ENCODE measurements at regions not wholly inside any gene's neighbourhood (a gene's known extent, or its start where the extent isn't known, plus 50 kb on each side); places are given as distances from the start of the nearest gene placed in this dataset.

DNA sequence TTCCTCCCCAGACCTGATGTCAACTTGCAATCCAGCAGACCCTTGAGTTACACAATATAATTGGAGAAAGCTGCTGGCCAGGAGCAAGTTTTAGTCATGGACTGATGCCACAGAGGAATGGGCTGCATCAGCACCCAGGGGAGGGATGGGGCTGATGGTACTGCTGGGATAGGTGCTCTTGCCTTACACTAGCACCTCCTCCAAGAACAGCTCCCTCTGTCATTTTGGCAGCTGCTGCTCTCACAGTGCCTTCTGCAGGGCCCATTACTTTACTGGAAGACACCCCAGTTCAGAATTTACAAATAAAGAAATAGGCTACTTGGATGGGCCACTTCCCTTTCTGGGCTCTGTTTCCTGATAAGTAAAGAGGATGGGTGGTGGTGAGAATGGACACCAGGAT is 85.3 kb upstream of the RORA start:
- Histone ChIP-seq H3K4me1 (ENCODE audit: control insufficient read depth in 1 of 2, insufficient read depth in 2 of 2, low read length in 2 of 2) (no peaks in the 10 kb centered on the region), H3K27ac (ENCODE audit: low read depth, low read length) (no peak overlapping the region), H3K36me3 (ENCODE audit: control insufficient read depth in 1 of 2, insufficient read depth in 2 of 2, low read length in 2 of 2) (no peaks in the 10 kb centered on the region), H2BK12ac (ENCODE audit: low read length) (no peak overlapping the region), H4K8ac (ENCODE audit: low read depth, low read length) (no peak overlapping the region), H3K9me3 (ENCODE audit: insufficient read depth, low read depth, low read length) (no peaks in the 10 kb centered on the region), H3K4ac (ENCODE audit: low read depth, low read length) (no peak overlapping the region), H3K4me2 (ENCODE audit: low read length) (no peak overlapping the region), H3K79me1 (ENCODE audit: low read length) (no peaks in the 10 kb centered on the region), H2BK5ac (ENCODE audit: low read depth, low read length, poor library complexity) (no peak overlapping the region), H4K12ac (ENCODE audit: low read depth, low read length) (no peak overlapping the region), H4K91ac (ENCODE audit: low read depth, low read length) (no peak overlapping the region), H2AFZ (ENCODE audit: insufficient read depth, low read length, poor library complexity) (no peak overlapping the region), H2BK120ac (ENCODE audit: insufficient read depth, low read length, poor library complexity) (no peak overlapping the region), H3K18ac (ENCODE audit: low read length) (no peak overlapping the region), H3K14ac (ENCODE audit: low read length) (no peak overlapping the region), H3K9ac (ENCODE audit: low read length) (no peak overlapping the region), H3K23ac (ENCODE audit: low read length) (no peak overlapping the region), H3K79me2 (ENCODE audit: control insufficient read depth, insufficient read depth, low read length, poor library complexity) (no peaks in the 10 kb centered on the region), H3K4me3 (ENCODE audit: low read depth, low read length) (no peak overlapping the region), H2AK5ac (ENCODE audit: low read length) (no peak overlapping the region), H3K27me3 (ENCODE audit: insufficient read depth, low read length) (no peaks in the 10 kb centered on the region)
- DNase-seq, result no peak

DNA sequence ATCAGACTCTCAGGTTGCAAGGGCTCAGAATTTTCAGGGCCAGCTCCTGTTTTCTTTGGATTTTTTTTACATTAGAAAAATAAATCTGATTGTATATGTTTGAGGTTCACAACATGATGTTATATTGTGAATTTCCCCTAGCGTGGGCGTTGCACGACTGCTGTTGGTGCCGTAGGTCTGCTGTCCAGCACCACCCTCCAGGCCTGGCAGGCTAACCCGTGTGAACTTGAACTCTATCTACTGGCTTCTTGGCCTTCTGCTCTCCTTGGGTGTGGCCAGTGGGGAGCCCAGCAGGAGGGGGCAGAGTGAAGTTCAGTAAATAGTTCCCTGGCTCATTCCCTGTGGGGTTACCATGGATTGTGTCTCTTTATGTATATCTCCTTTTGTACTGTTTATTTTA is 80.5 kb upstream of the RORA start:
- H2AFZ ChIP-seq (ENCODE audit: insufficient read depth, low read length, poor library complexity), result no peak overlapping the region
- no CpG with 5 or more reads among the region's 5 CpGs for WGBS (ENCODE audit: extremely low coverage, insufficient coverage, insufficient read length)

DNA sequence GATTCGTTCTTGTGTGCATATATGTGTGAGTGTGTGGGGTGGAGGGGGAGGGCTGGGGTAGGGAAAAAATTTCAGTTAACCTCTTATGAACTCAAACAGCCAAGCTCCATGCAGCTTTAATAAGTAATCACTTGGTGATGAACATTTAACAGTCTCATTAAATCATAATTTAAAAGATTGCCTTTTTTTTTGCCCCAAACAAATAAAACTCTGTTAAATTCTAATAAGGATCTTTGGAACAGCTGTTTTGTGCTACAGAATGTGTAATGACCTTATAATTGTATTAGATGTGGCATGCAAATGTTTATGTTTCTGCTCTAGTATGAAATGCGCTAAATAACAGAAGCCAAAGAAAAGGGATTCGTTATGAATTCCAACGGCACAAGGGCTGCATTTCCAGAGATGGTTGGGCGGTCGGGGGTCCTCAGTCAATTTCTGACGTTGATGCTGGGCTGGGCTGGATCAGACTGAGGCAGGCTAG is 80.0 kb upstream of the RORA start:
- no peak overlapping the region for H3K18ac ChIP-seq (ENCODE audit: low read length)
- no peak overlapping the region for H3K4me2 ChIP-seq (ENCODE audit: low read length)
- no peak overlapping the region for H3K4ac ChIP-seq (ENCODE audit: low read depth, low read length)
- no peak overlapping the region for H3K23ac ChIP-seq (ENCODE audit: low read length)
- 100% methylated on average over 1 of the region's 7 CpGs for WGBS (ENCODE audit: extremely low coverage, insufficient coverage, insufficient read length)
- no peaks in the 10 kb centered on the region for H3K36me3 ChIP-seq (ENCODE audit: control insufficient read depth in 1 of 2, insufficient read depth in 2 of 2, low read length in 2 of 2)
- no peak overlapping the region for H4K91ac ChIP-seq (ENCODE audit: low read depth, low read length)
- H3K9me3 ChIP-seq (ENCODE audit: insufficient read depth, low read depth, low read length), result no peaks in the 10 kb centered on the region
- no peak overlapping the region for H2AFZ ChIP-seq (ENCODE audit: insufficient read depth, low read length, poor library complexity)
- no peaks in the 10 kb centered on the region for H3K27me3 ChIP-seq (ENCODE audit: insufficient read depth, low read length)
- no peak overlapping the region for H2AK5ac ChIP-seq (ENCODE audit: low read length)
- no peak overlapping the region for H3K4me3 ChIP-seq (ENCODE audit: low read depth, low read length)
- no peak overlapping the region for H2BK12ac ChIP-seq (ENCODE audit: low read length)
- no peaks in the 10 kb centered on the region for H3K79me1 ChIP-seq (ENCODE audit: low read length)
- DNase-seq, result no peak
- no peak overlapping the region for H3K14ac ChIP-seq (ENCODE audit: low read length)
- H3K27ac ChIP-seq (ENCODE audit: low read depth, low read length), result no peak overlapping the region
- no peak overlapping the region for H2BK5ac ChIP-seq (ENCODE audit: low read depth, low read length, poor library complexity)
- H3K9ac ChIP-seq (ENCODE audit: low read length), result no peak overlapping the region
- no peaks in the 10 kb centered on the region for H3K79me2 ChIP-seq (ENCODE audit: control insufficient read depth, insufficient read depth, low read length, poor library complexity)
- no peak overlapping the region for H4K8ac ChIP-seq (ENCODE audit: low read depth, low read length)
- H3K4me1 ChIP-seq (ENCODE audit: control insufficient read depth in 1 of 2, insufficient read depth in 2 of 2, low read length in 2 of 2), result no peaks in the 10 kb centered on the region
- H4K12ac ChIP-seq (ENCODE audit: low read depth, low read length), result no peak overlapping the region
- H2BK120ac ChIP-seq (ENCODE audit: insufficient read depth, low read length, poor library complexity), result no peak overlapping the region

More for the DNA sequence above, 80.5 kb upstream of the RORA start:
- Histone ChIP-seq H3K18ac (ENCODE audit: low read length) (no peak overlapping the region), H4K8ac (ENCODE audit: low read depth, low read length) (no peak overlapping the region), H3K79me2 (ENCODE audit: control insufficient read depth, insufficient read depth, low read length, poor library complexity) (no peaks in the 10 kb centered on the region), H3K27me3 (ENCODE audit: insufficient read depth, low read length) (no peaks in the 10 kb centered on the region), H2BK5ac (ENCODE audit: low read depth, low read length, poor library complexity) (no peak overlapping the region), H3K4ac (ENCODE audit: low read depth, low read length) (no peak overlapping the region), H2AK5ac (ENCODE audit: low read length) (no peak overlapping the region), H3K36me3 (ENCODE audit: control insufficient read depth in 1 of 2, insufficient read depth in 2 of 2, low read length in 2 of 2) (no peaks in the 10 kb centered on the region), H2BK12ac (ENCODE audit: low read length) (no peak overlapping the region), H3K4me3 (ENCODE audit: low read depth, low read length) (no peak overlapping the region), H3K4me1 (ENCODE audit: control insufficient read depth in 1 of 2, insufficient read depth in 2 of 2, low read length in 2 of 2) (no peaks in the 10 kb centered on the region), H4K12ac (ENCODE audit: low read depth, low read length) (no peak overlapping the region), H3K14ac (ENCODE audit: low read length) (no peak overlapping the region), H3K27ac (ENCODE audit: low read depth, low read length) (no peak overlapping the region), H3K4me2 (ENCODE audit: low read length) (no peak overlapping the region), H3K9ac (ENCODE audit: low read length) (no peak overlapping the region), H3K23ac (ENCODE audit: low read length) (no peak overlapping the region), H4K91ac (ENCODE audit: low read depth, low read length) (no peak overlapping the region), H3K9me3 (ENCODE audit: insufficient read depth, low read depth, low read length) (no peaks in the 10 kb centered on the region), H3K79me1 (ENCODE audit: low read length) (no peaks in the 10 kb centered on the region), H2BK120ac (ENCODE audit: insufficient read depth, low read length, poor library complexity) (no peak overlapping the region)
- no peak for DNase-seq

DNA sequence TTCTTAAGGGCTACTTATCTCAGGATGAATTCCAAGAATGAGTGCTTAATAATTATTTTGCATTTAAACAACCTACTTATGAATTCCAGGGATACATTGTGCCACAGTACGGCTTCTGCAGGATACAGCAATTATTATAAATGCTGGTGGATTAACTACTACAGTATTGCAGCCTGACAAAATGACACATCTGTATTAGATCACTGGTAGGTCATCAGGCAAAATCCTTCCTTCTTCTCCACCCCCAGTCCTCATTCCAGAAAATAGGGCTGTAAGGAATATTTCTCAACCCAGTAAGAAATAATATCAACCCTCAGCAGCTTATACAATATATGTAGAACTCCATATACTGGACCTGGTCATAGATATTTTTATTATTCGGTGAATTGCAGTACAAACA is 79.3 kb upstream of the RORA start:
- no peak overlapping the region for H2AFZ ChIP-seq (ENCODE audit: insufficient read depth, low read length, poor library complexity)
- H2BK120ac ChIP-seq (ENCODE audit: insufficient read depth, low read length, poor library complexity), result no peak overlapping the region
- H4K91ac ChIP-seq (ENCODE audit: low read depth, low read length), result no peak overlapping the region
- H3K4ac ChIP-seq (ENCODE audit: low read depth, low read length), result no peak overlapping the region
- H3K18ac ChIP-seq (ENCODE audit: low read length), result no peak overlapping the region
- no peak overlapping the region for H3K14ac ChIP-seq (ENCODE audit: low read length)
- DNase-seq, result no peak
- H2BK5ac ChIP-seq (ENCODE audit: low read depth, low read length, poor library complexity), result no peak overlapping the region
- no peaks in the 10 kb centered on the region for H3K79me1 ChIP-seq (ENCODE audit: low read length)
- WGBS (ENCODE audit: extremely low coverage, insufficient coverage, insufficient read length), result no CpG with 5 or more reads among the region's 2 CpGs
- no peaks in the 10 kb centered on the region for H3K79me2 ChIP-seq (ENCODE audit: control insufficient read depth, insufficient read depth, low read length, poor library complexity)
- H3K9ac ChIP-seq (ENCODE audit: low read length), result no peak overlapping the region
- no peak overlapping the region for H3K4me3 ChIP-seq (ENCODE audit: low read depth, low read length)
- H4K12ac ChIP-seq (ENCODE audit: low read depth, low read length), result no peak overlapping the region
- no peak overlapping the region for H4K8ac ChIP-seq (ENCODE audit: low read depth, low read length)
- H3K27ac ChIP-seq (ENCODE audit: low read depth, low read length), result no peak overlapping the region
- H2BK12ac ChIP-seq (ENCODE audit: low read length), result no peak overlapping the region
- H3K4me2 ChIP-seq (ENCODE audit: low read length), result no peak overlapping the region
- no peaks in the 10 kb centered on the region for H3K9me3 ChIP-seq (ENCODE audit: insufficient read depth, low read depth, low read length)
- no peaks in the 10 kb centered on the region for H3K4me1 ChIP-seq (ENCODE audit: control insufficient read depth in 1 of 2, insufficient read depth in 2 of 2, low read length in 2 of 2)
- no peaks in the 10 kb centered on the region for H3K36me3 ChIP-seq (ENCODE audit: control insufficient read depth in 1 of 2, insufficient read depth in 2 of 2, low read length in 2 of 2)
- no peak overlapping the region for H2AK5ac ChIP-seq (ENCODE audit: low read length)
- H3K23ac ChIP-seq (ENCODE audit: low read length), result no peak overlapping the region
- H3K27me3 ChIP-seq (ENCODE audit: insufficient read depth, low read length), result no peaks in the 10 kb centered on the region

Measured in trophoblast cell (in vitro differentiated cells and primary cell).